KOPT-K1 (cell line): ENCODE measurements at regions not wholly inside any gene's neighbourhood (a gene's known extent, or its start where the extent isn't known, plus 50 kb on each side); places are given as distances from the start of the nearest gene placed in this dataset.

Experiments used
- H3K27ac ChIP-seq: fragments of 200-600 bp; sonication (generic); 2 replicates; pipeline ENCODE4 v1.5.1; 2016; ENCODE audit warnings: antibody characterized with exemption, mild to moderate bottlenecking, low read depth, low read length; ENCODE audit not compliant: poor library complexity, severe bottlenecking
- H3K36me3 ChIP-seq: fragments of 200-600 bp; sonication (generic); 2 replicates; pipeline ENCODE4 v1.5.1; 2017; ENCODE audit warnings: antibody characterized with exemption, mild to moderate bottlenecking, low read length, moderate library complexity; ENCODE audit not compliant: insufficient read depth
- H3K9me3 ChIP-seq: fragments of 200-600 bp; sonication (generic); 2 replicates; pipeline ENCODE4 v1.5.1; 2017; ENCODE audit warnings: antibody characterized with exemption, low read length, mild to moderate bottlenecking; ENCODE audit not compliant: insufficient read depth, poor library complexity, severe bottlenecking

GRCh38 chr7:130966246-130967009 lies 232.4 kb upstream of the KLF14 start:
- no peaks in the 10 kb centered on the region for H3K9me3 ChIP-seq
- H3K27ac ChIP-seq: no peak overlapping the region

GRCh38 chr7:130970196-130970595 lies 236.2 kb upstream of the KLF14 start:
- Histone ChIP-seq H3K27ac (no peak overlapping the region), H3K36me3 (no peaks in the 10 kb centered on the region)

More at GRCh38 chr7:130966246-130967009, 232.4 kb upstream of the KLF14 start:
- H3K36me3 ChIP-seq: no peaks in the 10 kb centered on the region

GRCh38 chr7:130970696-130971095 lies 236.7 kb upstream of the KLF14 start:
- Histone ChIP-seq H3K36me3 (no peaks in the 10 kb centered on the region), H3K27ac (no peak overlapping the region), H3K9me3 (peaks cover 23% of the 10 kb centered on the region)

More at GRCh38 chr7:130970196-130970595, 236.2 kb upstream of the KLF14 start:
- H3K9me3 ChIP-seq: peaks cover 18% of the 10 kb centered on the region

- Histone ChIP-seq H3K36me3 (no peaks in the 10 kb centered on the region), H3K9me3 (peaks cover 25% of the 10 kb centered on the region), H3K27ac (no peak overlapping the region)
These were observed 237.3 kb upstream of the KLF14 start for GRCh38 chr7:130971297-130971696.

- no peaks in the 10 kb centered on the region for H3K36me3 ChIP-seq
- H3K27ac ChIP-seq: no peak overlapping the region
- H3K9me3 ChIP-seq: peaks cover 25% of the 10 kb centered on the region
These were observed 238.2 kb upstream of the KLF14 start for GRCh38 chr7:130972201-130972600.

GRCh38 chr7:130973637-130974036 lies 239.6 kb upstream of the KLF14 start:
- Histone ChIP-seq H3K36me3 (no peaks in the 10 kb centered on the region), H3K9me3 (peaks cover 25% of the 10 kb centered on the region), H3K27ac (no peak overlapping the region)

- H3K36me3 ChIP-seq: no peaks in the 10 kb centered on the region
- peaks cover 25% of the 10 kb centered on the region for H3K9me3 ChIP-seq
These were observed 240.2 kb upstream of the KLF14 start for GRCh38 chr7:130974169-130974568.

GRCh38 chr7:130974794-130975193 lies 240.8 kb upstream of the KLF14 start:
- Histone ChIP-seq H3K9me3 (peaks cover 25% of the 10 kb centered on the region), H3K36me3 (no peaks in the 10 kb centered on the region), H3K27ac (no peak overlapping the region)

More at GRCh38 chr7:130974169-130974568, 240.2 kb upstream of the KLF14 start:
- no peak overlapping the region for H3K27ac ChIP-seq

- Histone ChIP-seq H3K27ac (no peak overlapping the region), H3K36me3 (no peaks in the 10 kb centered on the region), H3K9me3 (peaks cover 25% of the 10 kb centered on the region)
These were observed 241.7 kb upstream of the KLF14 start for GRCh38 chr7:130975731-130976130.

GRCh38 chr7:130982160-130982638 lies 248.2 kb upstream of the KLF14 start:
- no peak overlapping the region for H3K27ac ChIP-seq
- no peaks in the 10 kb centered on the region for H3K36me3 ChIP-seq
- no peaks in the 10 kb centered on the region for H3K9me3 ChIP-seq

- no peaks in the 10 kb centered on the region for H3K36me3 ChIP-seq
- H3K9me3 ChIP-seq: no peaks in the 10 kb centered on the region
- no peak overlapping the region for H3K27ac ChIP-seq
These were observed 248.6 kb upstream of the KLF14 start for GRCh38 chr7:130982651-130983050.

- H3K27ac ChIP-seq: no peak overlapping the region
- H3K36me3 ChIP-seq: no peaks in the 10 kb centered on the region
- no peaks in the 10 kb centered on the region for H3K9me3 ChIP-seq
These were observed 251.4 kb upstream of the KLF14 start for GRCh38 chr7:130985361-130985760.

- no peak overlapping the region for H3K27ac ChIP-seq
- H3K36me3 ChIP-seq: no peaks in the 10 kb centered on the region
- no peaks in the 10 kb centered on the region for H3K9me3 ChIP-seq
These were observed 252.3 kb upstream of the KLF14 start for GRCh38 chr7:130986261-130986690.

GRCh38 chr7:130987092-130987491 lies 253.1 kb upstream of the KLF14 start:
- Histone ChIP-seq H3K27ac (no peak overlapping the region), H3K36me3 (no peaks in the 10 kb centered on the region), H3K9me3 (no peaks in the 10 kb centered on the region)

- Histone ChIP-seq H3K27ac (no peak overlapping the region), H3K36me3 (no peaks in the 10 kb centered on the region), H3K9me3 (no peaks in the 10 kb centered on the region)
These were observed 254.4 kb upstream of the KLF14 start for GRCh38 chr7:130988443-130988842.
